ENCODE measurements at regions not wholly inside any gene's neighbourhood (a gene's known extent, or its start where the extent isn't known, plus 50 kb on each side); places are given as distances from the start of the nearest gene placed in this dataset.

DNA sequence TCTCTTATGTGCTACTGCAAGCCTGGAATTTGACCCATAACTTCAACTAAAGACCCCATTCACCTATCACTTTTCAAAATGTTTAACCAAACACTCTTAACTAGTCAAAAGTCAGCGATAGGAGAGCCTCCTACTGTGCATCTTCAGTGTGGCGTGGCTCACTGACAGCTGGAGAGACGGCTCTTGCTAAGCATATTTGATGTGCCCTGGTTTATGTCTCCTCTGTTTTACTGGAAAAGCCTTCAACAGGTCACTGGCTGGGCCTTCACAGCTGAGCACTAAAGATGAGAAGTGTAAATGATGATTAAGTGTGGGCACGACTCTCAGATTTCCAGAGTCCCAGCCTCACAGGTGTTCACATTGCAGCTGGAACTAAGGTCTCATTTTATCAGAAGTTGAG, 472.1 kb downstream of the SEMA3D start:
- Histone ChIP-seq H3K4me2 (ENCODE audit: control insufficient read depth, insufficient read depth) (no peak overlapping the region), H2AFZ (ENCODE audit: control insufficient read depth, low read depth, low read length) (no peak overlapping the region), H3K9ac (ENCODE audit: control insufficient read depth, insufficient read depth, low read length) (no peak overlapping the region), H3K9me3 (replicated peaks; ENCODE audit: control insufficient read depth, insufficient read depth, low read length) (no peaks in the 10 kb centered on the region), H3K27me3 (replicated peaks in 1 of 2; ENCODE audit: control insufficient read depth in 2 of 2, insufficient read depth in 2 of 2, low read length in 1 of 2) (no peaks in the 10 kb centered on the region), H3K4me3 (no peak overlapping the region), H3K4me1 (ENCODE audit: control insufficient read depth, insufficient read depth, low read length) (no peaks in the 10 kb centered on the region), H3K36me3 (ENCODE audit: control insufficient read depth in 2 of 2, insufficient read depth in 2 of 2, low read length in 1 of 2) (no peaks in the 10 kb centered on the region), H4K20me1 (ENCODE audit: control insufficient read depth, insufficient read depth) (no peaks in the 10 kb centered on the region), H3K27ac (ENCODE audit: control insufficient read depth, insufficient read depth) (no peak overlapping the region), H3K79me2 (ENCODE audit: control insufficient read depth, insufficient read depth, low read length) (no peaks in the 10 kb centered on the region)
- ChIA-PET RAD21 (ENCODE audit: unreplicated experiment) (interaction anchor here (0.7 kb wide), 1 partner anchor 38 kb away, joined by 3 read pairs; no protein-coding TSS in a partner anchor), POLR2A (interaction anchor here (1.1 kb wide), 1 partner anchor 11 kb away, joined by 3 read pairs; no protein-coding TSS in a partner anchor), SMC1A (ENCODE audit: uncharacterized antibody, unreplicated experiment) (no interaction called here), CTCF (interaction anchor here (1.0 kb wide), 1 partner anchor 12 kb away, joined by 4 read pairs; no protein-coding TSS in a partner anchor)
- no peak for DNase-seq (ENCODE audit: low read depth, low spot score)
- BruUV-seq (replicated peaks), result no TSS peak
- 22% methylated on average over 4 of the region's 4 CpGs for WGBS (ENCODE audit: insufficient coverage, insufficient replicate concordance, low lambda C conversion rate, missing lambda C conversion rate)
- no peak for ATAC-seq
- FAIRE-seq, result no peak
- no peak for TF ChIP-seq SUPT20H (IDR thresholded peaks at IDR 0.05; ENCODE audit: borderline replicate concordance, control insufficient read depth, low read depth, low read length)
- TF ChIP-seq CHD4 (IDR thresholded peaks at IDR 0.05), result no peak
- TF ChIP-seq MTA3 (IDR thresholded peaks at IDR 0.05; ENCODE audit: borderline replicate concordance, low read length), result no peak
- no peak for TF ChIP-seq CREM (IDR thresholded peaks at IDR 0.05; ENCODE audit: low read depth)
- no peak for TF ChIP-seq MTA2 (IDR thresholded peaks at IDR 0.05; ENCODE audit: low read depth)
- TF ChIP-seq, protein P1, sequence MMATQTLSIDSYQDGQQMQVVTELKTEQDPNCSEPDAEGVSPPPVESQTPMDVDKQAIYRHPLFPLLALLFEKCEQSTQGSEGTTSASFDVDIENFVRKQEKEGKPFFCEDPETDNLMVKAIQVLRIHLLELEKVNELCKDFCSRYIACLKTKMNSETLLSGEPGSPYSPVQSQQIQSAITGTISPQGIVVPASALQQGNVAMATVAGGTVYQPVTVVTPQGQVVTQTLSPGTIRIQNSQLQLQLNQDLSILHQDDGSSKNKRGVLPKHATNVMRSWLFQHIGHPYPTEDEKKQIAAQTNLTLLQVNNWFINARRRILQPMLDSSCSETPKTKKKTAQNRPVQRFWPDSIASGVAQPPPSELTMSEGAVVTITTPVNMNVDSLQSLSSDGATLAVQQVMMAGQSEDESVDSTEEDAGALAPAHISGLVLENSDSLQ (IDR thresholded peaks at IDR 0.05), result no peak
- no peak for TF ChIP-seq RELA (IDR thresholded peaks at IDR 0.05; ENCODE audit: borderline replicate concordance, partially characterized antibody)
- TF ChIP-seq LARP7 (IDR thresholded peaks at IDR 0.05), result no peak
- TF ChIP-seq, protein P2, sequence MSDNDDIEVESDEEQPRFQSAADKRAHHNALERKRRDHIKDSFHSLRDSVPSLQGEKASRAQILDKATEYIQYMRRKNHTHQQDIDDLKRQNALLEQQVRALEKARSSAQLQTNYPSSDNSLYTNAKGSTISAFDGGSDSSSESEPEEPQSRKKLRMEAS (IDR thresholded peaks at IDR 0.05; ENCODE audit: low read depth, low read length), result no peak
- no peak for TF ChIP-seq FOXM1 (IDR thresholded peaks at IDR 0.05; ENCODE audit: low read depth, low read length)
- no peak for TF ChIP-seq HCFC1 (IDR thresholded peaks at IDR 0.05; ENCODE audit: low read length)
- TF ChIP-seq IKZF2 (IDR thresholded peaks at IDR 0.05), result no peak
- no peak for TF ChIP-seq JUNB (IDR thresholded peaks at IDR 0.05)
- no peak for TF ChIP-seq TCF7 (IDR thresholded peaks at IDR 0.05; ENCODE audit: borderline replicate concordance)
- TF ChIP-seq, protein P3, sequence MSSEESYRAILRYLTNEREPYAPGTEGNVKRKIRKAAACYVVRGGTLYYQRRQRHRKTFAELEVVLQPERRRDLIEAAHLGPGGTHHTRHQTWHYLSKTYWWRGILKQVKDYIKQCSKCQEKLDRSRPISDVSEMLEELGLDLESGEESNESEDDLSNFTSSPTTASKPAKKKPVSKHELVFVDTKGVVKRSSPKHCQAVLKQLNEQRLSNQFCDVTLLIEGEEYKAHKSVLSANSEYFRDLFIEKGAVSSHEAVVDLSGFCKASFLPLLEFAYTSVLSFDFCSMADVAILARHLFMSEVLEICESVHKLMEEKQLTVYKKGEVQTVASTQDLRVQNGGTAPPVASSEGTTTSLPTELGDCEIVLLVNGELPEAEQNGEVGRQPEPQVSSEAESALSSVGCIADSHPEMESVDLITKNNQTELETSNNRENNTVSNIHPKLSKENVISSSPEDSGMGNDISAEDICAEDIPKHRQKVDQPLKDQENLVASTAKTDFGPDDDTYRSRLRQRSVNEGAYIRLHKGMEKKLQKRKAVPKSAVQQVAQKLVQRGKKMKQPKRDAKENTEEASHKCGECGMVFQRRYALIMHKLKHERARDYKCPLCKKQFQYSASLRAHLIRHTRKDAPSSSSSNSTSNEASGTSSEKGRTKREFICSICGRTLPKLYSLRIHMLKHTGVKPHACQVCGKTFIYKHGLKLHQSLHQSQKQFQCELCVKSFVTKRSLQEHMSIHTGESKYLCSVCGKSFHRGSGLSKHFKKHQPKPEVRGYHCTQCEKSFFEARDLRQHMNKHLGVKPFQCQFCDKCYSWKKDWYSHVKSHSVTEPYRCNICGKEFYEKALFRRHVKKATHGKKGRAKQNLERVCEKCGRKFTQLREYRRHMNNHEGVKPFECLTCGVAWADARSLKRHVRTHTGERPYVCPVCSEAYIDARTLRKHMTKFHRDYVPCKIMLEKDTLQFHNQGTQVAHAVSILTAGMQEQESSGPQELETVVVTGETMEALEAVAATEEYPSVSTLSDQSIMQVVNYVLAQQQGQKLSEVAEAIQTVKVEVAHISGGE (CRISPR knock-in tag; IDR thresholded peaks at IDR 0.05), result no peak
- TF ChIP-seq MXI1 (IDR thresholded peaks at IDR 0.05; ENCODE audit: low read depth, low read length), result no peak
- no peak for TF ChIP-seq ESRRA (IDR thresholded peaks at IDR 0.05; ENCODE audit: low read length)
- no peak for TF ChIP-seq MYC (IDR thresholded peaks at IDR 0.05; ENCODE audit: insufficient read depth, insufficient read length, insufficient replicate concordance, low read length, severe bottlenecking)
- TF ChIP-seq, protein P4, sequence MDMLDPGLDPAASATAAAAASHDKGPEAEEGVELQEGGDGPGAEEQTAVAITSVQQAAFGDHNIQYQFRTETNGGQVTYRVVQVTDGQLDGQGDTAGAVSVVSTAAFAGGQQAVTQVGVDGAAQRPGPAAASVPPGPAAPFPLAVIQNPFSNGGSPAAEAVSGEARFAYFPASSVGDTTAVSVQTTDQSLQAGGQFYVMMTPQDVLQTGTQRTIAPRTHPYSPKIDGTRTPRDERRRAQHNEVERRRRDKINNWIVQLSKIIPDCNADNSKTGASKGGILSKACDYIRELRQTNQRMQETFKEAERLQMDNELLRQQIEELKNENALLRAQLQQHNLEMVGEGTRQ (IDR thresholded peaks at IDR 0.05; ENCODE audit: borderline replicate concordance, low read depth, low read length), result no peak
- intact Hi-C loops (cut with micrococcal nuclease; ENCODE audit: unreplicated experiment) (no loop called here), in situ Hi-C loops (cut with MboI) (no loop called here)

All from GM12878 (cell line).